SK-N-SH (cell line): ENCODE measurements at regions not wholly inside any gene's neighbourhood (a gene's known extent, or its start where the extent isn't known, plus 50 kb on each side); places are given as distances from the start of the nearest gene placed in this dataset.

Source experiments
- CTCF ChIA-PET: fragments of 300-600, 350-600 bp; formaldehyde crosslinking; extraction: SDS; loops from one replicate; lab custom pipeline; 2021; lab: Yijun Ruan, JAX
- POLR2A ChIA-PET: fragments of 350-600 bp; sonication (Branson Sonifier 250); formaldehyde crosslinking; extraction: SDS; loops from one replicate; lab custom pipeline; 2020; ENCODE audit warnings: antibody characterized with exemption, inconsistent platforms; lab: Yijun Ruan, JAX
- DNase-seq: peaks from one replicate; pipeline ENCODE4 v3.0.0; 2012
- H2AFZ ChIP-seq: fragments of 200-600 bp; sonication (generic); 2 replicates; pipeline ENCODE4 v1.8.1; 2016; ENCODE audit warnings: antibody characterized with exemption, mild to moderate bottlenecking, low read depth
- H3F3A ChIP-seq: fragments of 200-600 bp; sonication (generic); replicated peaks from 2 replicates; pipeline ENCODE3; 2016; ENCODE audit warnings: antibody characterized with exemption, mild to moderate bottlenecking; ENCODE audit not compliant: insufficient read depth
- H3K27ac ChIP-seq, 2 experiments: fragments of 200-500 bp in 1 of 2; fragments of 200-600 bp in 1 of 2; sonication (Bioruptor generic) in 1 of 2; sonication (generic), shearing (Covaris generic) in 1 of 2; 2 replicates each; pipeline versions ENCODE4 v1.5.1 to v1.6.1; 2014 to 2016; ENCODE audit warnings: low read depth in 2 of 2, inconsistent platforms in 1 of 2, low read length in 1 of 2, mild to moderate bottlenecking in 1 of 2, mixed read lengths in 1 of 2
- H3K27me3 ChIP-seq: fragments of 200-600 bp; sonication (generic), shearing (Covaris generic); 2 replicates; pipeline ENCODE4 v1.6.1; 2016; ENCODE audit warnings: mixed run types; ENCODE audit not compliant: insufficient read depth
- H3K36me3 ChIP-seq, 2 experiments: fragments of 200-500 bp in 1 of 2; fragments of 200-600 bp in 1 of 2; sonication (Bioruptor generic) in 1 of 2; sonication (generic) in 1 of 2; replicated peaks in 1 of 2; 2 replicates each; pipeline versions ENCODE3 to v1.5.1; 2014 to 2016; ENCODE audit warnings: low read length in 1 of 2, mild to moderate bottlenecking in 1 of 2; ENCODE audit not compliant: insufficient read depth in 2 of 2, control insufficient read depth in 1 of 2
- H3K4me1 ChIP-seq, 2 experiments: fragments of 200-500 bp in 1 of 2; fragments of 200-600 bp in 1 of 2; sonication (Bioruptor generic) in 1 of 2; sonication (generic), shearing (Covaris generic) in 1 of 2; 2 replicates each; pipeline versions ENCODE4 v1.5.1 to v1.6.1; 2014 to 2016; ENCODE audit warnings: low read depth in 1 of 2, low read length in 1 of 2, mixed run types in 1 of 2; ENCODE audit not compliant: insufficient read depth in 2 of 2, control insufficient read depth in 1 of 2
- H3K4me2 ChIP-seq: fragments of 200-600 bp; sonication (generic), shearing (Covaris generic); 2 replicates; pipeline ENCODE4 v1.6.1; 2017; ENCODE audit warnings: mixed run types
- H3K4me3 ChIP-seq, 2 experiments: fragments of 200-500 bp in 1 of 2; fragments of 200-600 bp in 1 of 2; sonication (Bioruptor generic) in 1 of 2; sonication (generic), shearing (Covaris generic) in 1 of 2; 2 replicates each; pipeline versions ENCODE4 v1.5.1 to v1.8.1; 2014 to 2016; ENCODE audit warnings: low read depth in 2 of 2, inconsistent platforms in 1 of 2, low read length in 1 of 2, mild to moderate bottlenecking in 1 of 2, mixed read lengths in 1 of 2, moderate library complexity in 1 of 2
- H3K79me2 ChIP-seq: fragments of 200-600 bp; sonication (generic); 2 replicates; pipeline ENCODE4 v1.8.1; 2017; ENCODE audit warnings: mild to moderate bottlenecking; ENCODE audit not compliant: insufficient read depth
- H3K9ac ChIP-seq: fragments of 200-600 bp; sonication (generic); 2 replicates; pipeline ENCODE4 v1.6.1; 2017; ENCODE audit warnings: mixed run types
- H3K9me2 ChIP-seq: fragments of 200-600 bp; sonication (generic); 2 replicates; pipeline ENCODE4 v1.6.1; 2017; ENCODE audit warnings: mixed run types
- H3K9me3 ChIP-seq: fragments of 200-600 bp; sonication (generic); 2 replicates; pipeline ENCODE4 v1.6.1; 2017; ENCODE audit warnings: mixed run types, mild to moderate bottlenecking, moderate library complexity
- H4K20me1 ChIP-seq: fragments of 200-600 bp; sonication (generic); 2 replicates; pipeline ENCODE4 v1.6.1; 2017; ENCODE audit warnings: mild to moderate bottlenecking, mixed run types; ENCODE audit not compliant: insufficient read depth
- EP300 ChIP-seq, 2 experiments: IDR thresholded peaks; 2 replicates each; pipeline versions ENCODE4 v1.4.0 to v1.6.1; 2012; ENCODE audit warnings: borderline replicate concordance in 1 of 2, low read depth in 1 of 2, low read length in 1 of 2
- EZH2phosphoT487 ChIP-seq: fragments of 200-600 bp; sonication (generic); IDR thresholded peaks from 2 replicates; pipeline ENCODE4 v1.6.1; 2017; ENCODE audit warnings: low read depth, mixed run types, mild to moderate bottlenecking, antibody characterized with exemption, moderate library complexity, borderline replicate concordance
- GABPA ChIP-seq: IDR thresholded peaks from 2 replicates; pipeline ENCODE4 v1.4.0; 2012; ENCODE audit warnings: low read depth, mild to moderate bottlenecking
- MEF2A ChIP-seq: IDR thresholded peaks from 2 replicates; pipeline ENCODE4 v1.4.0; 2012; ENCODE audit warnings: low read depth, borderline replicate concordance
- POLR2AphosphoS5 ChIP-seq: IDR thresholded peaks from 2 replicates; pipeline ENCODE4 v1.6.1; 2012; ENCODE audit warnings: low read depth, low read length
- RAD21 ChIP-seq: IDR thresholded peaks from 2 replicates; pipeline ENCODE4 v1.6.1; 2012; ENCODE audit warnings: mild to moderate bottlenecking, low read length
- RXRA ChIP-seq: IDR thresholded peaks from 2 replicates; pipeline ENCODE4 v1.4.0; 2012; ENCODE audit warnings: low read depth, mild to moderate bottlenecking, borderline replicate concordance
- SIN3A ChIP-seq: IDR thresholded peaks from 2 replicates; pipeline ENCODE4 v1.6.1; 2012; ENCODE audit warnings: low read depth, mild to moderate bottlenecking, low read length, moderate library complexity, borderline replicate concordance
- SMC3 ChIP-seq: IDR thresholded peaks from 2 replicates; pipeline ENCODE4 v1.6.1; 2012; ENCODE audit warnings: low read depth, low read length, improper control_type of control experiment
- TAF1 ChIP-seq: IDR thresholded peaks from 2 replicates; pipeline ENCODE4 v1.6.1; 2012; ENCODE audit warnings: low read depth, mild to moderate bottlenecking, low read length, moderate library complexity, borderline replicate concordance
- TCF12 ChIP-seq: IDR thresholded peaks from 2 replicates; pipeline ENCODE4 v1.4.0; 2012
- WGBS: methylation state at CpG from one replicate; pipeline ENCODE4 v1.1.6; 2017; ENCODE audit warnings: low lambda C conversion rate; 5-methylcytosine and 5-hydroxymethylcytosine counted together
- TF ChIP-seq, protein P1 (sequence below): fragments of 150-350 bp; IDR thresholded peaks from 2 replicates; pipeline ENCODE4 v1.6.1; 2016; ENCODE audit warnings: mild to moderate bottlenecking, low read depth, low read length
- TF ChIP-seq, protein P2 (sequence below): fragments of 150-350 bp; IDR thresholded peaks from 2 replicates; pipeline ENCODE4 v1.6.1; 2017; ENCODE audit warnings: antibody characterized with exemption, low read length, low read depth, borderline replicate concordance
- TF ChIP-seq, protein P3 (sequence below): IDR thresholded peaks from 2 replicates; pipeline ENCODE4 v1.6.1; 2012; ENCODE audit warnings: mild to moderate bottlenecking, low read depth, low read length, moderate library complexity
- TF ChIP-seq, protein P4 (sequence below): IDR thresholded peaks from 2 replicates; pipeline ENCODE4 v1.4.0; 2012; ENCODE audit warnings: low read depth, borderline replicate concordance

DNA sequence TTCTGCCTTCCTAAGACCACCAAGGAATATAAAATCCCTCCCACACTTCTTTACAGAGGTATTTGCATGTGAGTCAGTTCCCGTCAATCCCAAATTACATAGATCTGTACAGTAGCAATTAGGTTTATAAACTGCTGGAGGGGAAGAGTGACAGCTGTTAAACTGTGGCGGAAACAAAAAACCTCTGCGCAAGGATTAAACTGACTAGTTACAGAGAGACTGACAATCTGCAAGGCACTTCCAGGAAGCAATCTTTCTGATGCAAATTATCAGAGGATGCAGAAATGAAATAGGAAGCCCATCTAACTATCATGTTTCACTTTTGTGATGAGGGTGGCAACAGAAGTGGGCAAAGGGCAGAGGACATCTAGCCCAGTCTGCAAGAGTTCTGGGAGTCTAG lies 150.4 kb downstream of the RTP4 start:
- Histone ChIP-seq H3K4me3 (no peak overlapping the region), H3K79me2 (no peaks in the 10 kb centered on the region), H3K9me3 (no peaks in the 10 kb centered on the region), H3K9ac (no peak overlapping the region), H3K9me2 (no peaks in the 10 kb centered on the region), H4K20me1 (no peaks in the 10 kb centered on the region), H3K27ac (no peak overlapping the region), H3K27me3 (no peaks in the 10 kb centered on the region), H3K4me2 (no peak overlapping the region), H3F3A (no peaks in the 10 kb centered on the region), H3K4me1 (no peaks in the 10 kb centered on the region; a peak in 1 of 4 replicates), H3K36me3 (no peaks in the 10 kb centered on the region), H2AFZ (no peak overlapping the region)
- CTCF ChIA-PET = no interaction called here
- TF ChIP-seq, protein P1, sequence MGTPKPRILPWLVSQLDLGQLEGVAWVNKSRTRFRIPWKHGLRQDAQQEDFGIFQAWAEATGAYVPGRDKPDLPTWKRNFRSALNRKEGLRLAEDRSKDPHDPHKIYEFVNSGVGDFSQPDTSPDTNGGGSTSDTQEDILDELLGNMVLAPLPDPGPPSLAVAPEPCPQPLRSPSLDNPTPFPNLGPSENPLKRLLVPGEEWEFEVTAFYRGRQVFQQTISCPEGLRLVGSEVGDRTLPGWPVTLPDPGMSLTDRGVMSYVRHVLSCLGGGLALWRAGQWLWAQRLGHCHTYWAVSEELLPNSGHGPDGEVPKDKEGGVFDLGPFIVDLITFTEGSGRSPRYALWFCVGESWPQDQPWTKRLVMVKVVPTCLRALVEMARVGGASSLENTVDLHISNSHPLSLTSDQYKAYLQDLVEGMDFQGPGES = no peak
- TF ChIP-seq EP300 (IDR thresholded peaks at IDR 0.05; ENCODE audit: borderline replicate concordance in 1 of 2, low read depth in 1 of 2, low read length in 1 of 2) (no peak), MEF2A (no peak), TCF12 (no peak), SIN3A (no peak), RXRA (no peak), POLR2AphosphoS5 (no peak), SMC3 (no peak), GABPA (no peak), RAD21 (no peak), EZH2phosphoT487 (no peak), TAF1 (no peak)
- TF ChIP-seq, protein P2, sequence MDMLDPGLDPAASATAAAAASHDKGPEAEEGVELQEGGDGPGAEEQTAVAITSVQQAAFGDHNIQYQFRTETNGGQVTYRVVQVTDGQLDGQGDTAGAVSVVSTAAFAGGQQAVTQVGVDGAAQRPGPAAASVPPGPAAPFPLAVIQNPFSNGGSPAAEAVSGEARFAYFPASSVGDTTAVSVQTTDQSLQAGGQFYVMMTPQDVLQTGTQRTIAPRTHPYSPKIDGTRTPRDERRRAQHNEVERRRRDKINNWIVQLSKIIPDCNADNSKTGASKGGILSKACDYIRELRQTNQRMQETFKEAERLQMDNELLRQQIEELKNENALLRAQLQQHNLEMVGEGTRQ = no peak
- TF ChIP-seq, protein P3, sequence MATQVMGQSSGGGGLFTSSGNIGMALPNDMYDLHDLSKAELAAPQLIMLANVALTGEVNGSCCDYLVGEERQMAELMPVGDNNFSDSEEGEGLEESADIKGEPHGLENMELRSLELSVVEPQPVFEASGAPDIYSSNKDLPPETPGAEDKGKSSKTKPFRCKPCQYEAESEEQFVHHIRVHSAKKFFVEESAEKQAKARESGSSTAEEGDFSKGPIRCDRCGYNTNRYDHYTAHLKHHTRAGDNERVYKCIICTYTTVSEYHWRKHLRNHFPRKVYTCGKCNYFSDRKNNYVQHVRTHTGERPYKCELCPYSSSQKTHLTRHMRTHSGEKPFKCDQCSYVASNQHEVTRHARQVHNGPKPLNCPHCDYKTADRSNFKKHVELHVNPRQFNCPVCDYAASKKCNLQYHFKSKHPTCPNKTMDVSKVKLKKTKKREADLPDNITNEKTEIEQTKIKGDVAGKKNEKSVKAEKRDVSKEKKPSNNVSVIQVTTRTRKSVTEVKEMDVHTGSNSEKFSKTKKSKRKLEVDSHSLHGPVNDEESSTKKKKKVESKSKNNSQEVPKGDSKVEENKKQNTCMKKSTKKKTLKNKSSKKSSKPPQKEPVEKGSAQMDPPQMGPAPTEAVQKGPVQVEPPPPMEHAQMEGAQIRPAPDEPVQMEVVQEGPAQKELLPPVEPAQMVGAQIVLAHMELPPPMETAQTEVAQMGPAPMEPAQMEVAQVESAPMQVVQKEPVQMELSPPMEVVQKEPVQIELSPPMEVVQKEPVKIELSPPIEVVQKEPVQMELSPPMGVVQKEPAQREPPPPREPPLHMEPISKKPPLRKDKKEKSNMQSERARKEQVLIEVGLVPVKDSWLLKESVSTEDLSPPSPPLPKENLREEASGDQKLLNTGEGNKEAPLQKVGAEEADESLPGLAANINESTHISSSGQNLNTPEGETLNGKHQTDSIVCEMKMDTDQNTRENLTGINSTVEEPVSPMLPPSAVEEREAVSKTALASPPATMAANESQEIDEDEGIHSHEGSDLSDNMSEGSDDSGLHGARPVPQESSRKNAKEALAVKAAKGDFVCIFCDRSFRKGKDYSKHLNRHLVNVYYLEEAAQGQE = no peak
- TF ChIP-seq, protein P4, sequence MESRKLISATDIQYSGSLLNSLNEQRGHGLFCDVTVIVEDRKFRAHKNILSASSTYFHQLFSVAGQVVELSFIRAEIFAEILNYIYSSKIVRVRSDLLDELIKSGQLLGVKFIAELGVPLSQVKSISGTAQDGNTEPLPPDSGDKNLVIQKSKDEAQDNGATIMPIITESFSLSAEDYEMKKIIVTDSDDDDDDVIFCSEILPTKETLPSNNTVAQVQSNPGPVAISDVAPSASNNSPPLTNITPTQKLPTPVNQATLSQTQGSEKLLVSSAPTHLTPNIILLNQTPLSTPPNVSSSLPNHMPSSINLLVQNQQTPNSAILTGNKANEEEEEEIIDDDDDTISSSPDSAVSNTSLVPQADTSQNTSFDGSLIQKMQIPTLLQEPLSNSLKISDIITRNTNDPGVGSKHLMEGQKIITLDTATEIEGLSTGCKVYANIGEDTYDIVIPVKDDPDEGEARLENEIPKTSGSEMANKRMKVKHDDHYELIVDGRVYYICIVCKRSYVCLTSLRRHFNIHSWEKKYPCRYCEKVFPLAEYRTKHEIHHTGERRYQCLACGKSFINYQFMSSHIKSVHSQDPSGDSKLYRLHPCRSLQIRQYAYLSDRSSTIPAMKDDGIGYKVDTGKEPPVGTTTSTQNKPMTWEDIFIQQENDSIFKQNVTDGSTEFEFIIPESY = no peak
- no peak for DNase-seq
- POLR2A ChIA-PET = no interaction called here
- WGBS = 12% methylated on average over 3 of the region's 3 CpGs
